Kidney epithelial cell (primary cell): ENCODE measurements at regions not wholly inside any gene's neighbourhood (a gene's known extent, or its start where the extent isn't known, plus 50 kb on each side); places are given as distances from the start of the nearest gene placed in this dataset.
"Not testable (repeated sequence)": the region's sequence is repeated elsewhere in the genome, so short reads cannot be mapped to it uniquely, and the experiment has no call there.

Experiments used
- DNase-seq: peaks from one replicate; pipeline ENCODE4 v3.0.0-alpha.2; 2010; ENCODE audit warnings: low read depth
- H3K27me3 ChIP-seq: 2 replicates; pipeline ENCODE4 v1.6.0; 2011; ENCODE audit warnings: low read length; ENCODE audit not compliant: control insufficient read depth, insufficient read depth
- H3K36me3 ChIP-seq: 2 replicates; pipeline ENCODE4 v1.5.1; 2011; ENCODE audit warnings: low read length; ENCODE audit not compliant: control insufficient read depth, insufficient read depth
- H3K4me3 ChIP-seq: 2 replicates; pipeline ENCODE4 v1.5.1; 2011; ENCODE audit warnings: low read depth, mild to moderate bottlenecking, control low read depth, low read length
- CTCF ChIP-seq: IDR thresholded peaks from 2 replicates; pipeline ENCODE4 v1.5.1; 2011; ENCODE audit warnings: mild to moderate bottlenecking, moderate library complexity, low read length, control low read depth, inconsistent platforms; ENCODE audit not compliant: insufficient read depth, poor library complexity, severe bottlenecking

GRCh38 chr15:45812200-45812599, 177.4 kb downstream of the SQOR start:
- Histone ChIP-seq H3K36me3 (no peaks in the 10 kb centered on the region), H3K4me3 (no peak overlapping the region), H3K27me3 (no peaks in the 10 kb centered on the region)
- no peak for DNase-seq
- TF ChIP-seq CTCF = no peak

- not testable (repeated sequence) for H3K27me3 ChIP-seq, H3K36me3 ChIP-seq, H3K4me3 ChIP-seq, DNase-seq
Measured at GRCh38 chr15:45817578-45817977, 182.7 kb downstream of the SQOR start.

- H3K4me3 ChIP-seq = no peak overlapping the region
- no peaks in the 10 kb centered on the region for H3K27me3 ChIP-seq
- H3K36me3 ChIP-seq = no peaks in the 10 kb centered on the region
- DNase-seq = no peak
- no peak for TF ChIP-seq CTCF
Measured at GRCh38 chr15:45821390-45821789, 186.6 kb downstream of the SQOR start.

GRCh38 chr15:45822968-45823367, 188.1 kb downstream of the SQOR start:
- not testable (repeated sequence) for H3K36me3 ChIP-seq, DNase-seq, H3K27me3 ChIP-seq, H3K4me3 ChIP-seq

GRCh38 chr15:45827275-45827674, 192.4 kb downstream of the SQOR start:
- Histone ChIP-seq H3K27me3 (no peaks in the 10 kb centered on the region), H3K4me3 (no peak overlapping the region), H3K36me3 (no peaks in the 10 kb centered on the region)
- no peak for TF ChIP-seq CTCF
- no peak for DNase-seq

- Histone ChIP-seq H3K36me3 (no peaks in the 10 kb centered on the region), H3K4me3 (no peak overlapping the region), H3K27me3 (no peaks in the 10 kb centered on the region)
- no peak for DNase-seq
- TF ChIP-seq CTCF = no peak
Measured at GRCh38 chr15:45827766-45828165, 192.9 kb downstream of the SQOR start.

- no peak for TF ChIP-seq CTCF
Measured at GRCh38 chr15:45829336-45830153, 194.7 kb downstream of the SQOR start.

More at GRCh38 chr15:45829336-45830153, 194.7 kb downstream of the SQOR start:
- no peaks in the 10 kb centered on the region for H3K36me3 ChIP-seq
- H3K27me3 ChIP-seq = no peaks in the 10 kb centered on the region
- DNase-seq = no peak
- H3K4me3 ChIP-seq = no peak overlapping the region
